HEK293 (cell line): ENCODE measurements at regions not wholly inside any gene's neighbourhood (a gene's known extent, or its start where the extent isn't known, plus 50 kb on each side); places are given as distances from the start of the nearest gene placed in this dataset.

Experiments used
- CTCF ChIA-PET: fragments of 350-600 bp; formaldehyde crosslinking; extraction: SDS; loops from one replicate; lab custom pipeline; 2021; ENCODE audit warnings: antibody characterized with exemption; lab: Yijun Ruan, JAX
- POLR2A ChIA-PET: fragments of 300-600 bp; formaldehyde crosslinking; extraction: SDS; loops from one replicate; lab custom pipeline; 2020; ENCODE audit warnings: antibody characterized with exemption, inconsistent platforms; lab: Yijun Ruan, JAX
- H3K27ac ChIP-seq: fragments of 200-500 bp; sonication (Bioruptor generic); 2 replicates; pipeline ENCODE4 v1.5.1; 2014; ENCODE audit warnings: low read depth, low read length, control low read depth, inconsistent platforms; ENCODE audit errors: extremely low read depth
- H3K36me3 ChIP-seq, 2 experiments: fragments of 200-500 bp in 1 of 2; sonication (Bioruptor generic) in 1 of 2; 1 replicate in 1 of 2; 2 replicates in 1 of 2; pipeline ENCODE4 v1.5.1; 2014 to 2017; ENCODE audit warnings: inconsistent platforms in 2 of 2, low read length in 2 of 2; ENCODE audit not compliant: control insufficient read depth in 2 of 2, insufficient read depth in 1 of 2
- H3K4me1 ChIP-seq: fragments of 200-500 bp; sonication (Bioruptor generic); 2 replicates; pipeline ENCODE4 v1.5.1; 2014; ENCODE audit warnings: mild to moderate bottlenecking, low read length, inconsistent platforms; ENCODE audit not compliant: control insufficient read depth, insufficient read depth
- H3K4me3 ChIP-seq: 2 replicates; pipeline ENCODE4 v1.5.1; 2011; ENCODE audit warnings: low read depth, mild to moderate bottlenecking, control low read depth, low read length, moderate library complexity
- H3K9me3 ChIP-seq: fragments of 200-500 bp; sonication (Bioruptor generic); 2 replicates; pipeline ENCODE4 v1.5.1; 2014; ENCODE audit warnings: low read depth, low read length, inconsistent platforms; ENCODE audit not compliant: control insufficient read depth, insufficient read depth
- GFI1B ChIP-seq: fragments of 450-650 bp; formaldehyde crosslinking; IDR thresholded peaks from 2 replicates; pipeline ENCODE4 v1.5.1; 2016; ENCODE audit warnings: missing biosample characterization, missing genetic modification characterization
- KLF7 ChIP-seq: fragments of 450-650 bp; formaldehyde crosslinking; IDR thresholded peaks from 2 replicates; pipeline ENCODE4 v1.5.1; 2016; ENCODE audit warnings: missing biosample characterization, missing genetic modification characterization, borderline replicate concordance
- REPIN1 ChIP-seq: fragments of 450-650 bp; formaldehyde crosslinking; IDR thresholded peaks from 2 replicates; pipeline ENCODE4 v1.5.1; 2017; ENCODE audit warnings: missing biosample characterization, missing genetic modification characterization, low read depth
- ZBTB8A ChIP-seq: fragments of 450-650 bp; formaldehyde crosslinking; IDR thresholded peaks from 2 replicates; pipeline ENCODE4 v1.5.1; 2016; ENCODE audit warnings: missing biosample characterization, missing genetic modification characterization
- ZFP3 ChIP-seq: fragments of 450-650 bp; formaldehyde crosslinking; IDR thresholded peaks from 2 replicates; pipeline ENCODE4 v1.5.1; 2016; ENCODE audit warnings: low read depth, missing biosample characterization, missing genetic modification characterization
- ZIC2 ChIP-seq: fragments of 450-650 bp; formaldehyde crosslinking; IDR thresholded peaks from 2 replicates; pipeline ENCODE4 v1.5.1; 2016; ENCODE audit warnings: missing biosample characterization, missing genetic modification characterization
- ZNF10 ChIP-seq: fragments of 450-650 bp; formaldehyde crosslinking; IDR thresholded peaks from 2 replicates; pipeline ENCODE4 v1.5.1; 2017; ENCODE audit warnings: missing biosample characterization, missing genetic modification characterization
- ZNF157 ChIP-seq: fragments of 450-650 bp; formaldehyde crosslinking; IDR thresholded peaks from 2 replicates; pipeline ENCODE4 v1.5.1; 2016; ENCODE audit warnings: missing biosample characterization, missing genetic modification characterization
- ZNF202 ChIP-seq: fragments of 450-650 bp; formaldehyde crosslinking; IDR thresholded peaks from 2 replicates; pipeline ENCODE4 v1.5.1; 2016; ENCODE audit warnings: missing biosample characterization, missing genetic modification characterization, borderline replicate concordance
- ZNF221 ChIP-seq: fragments of 450-650 bp; formaldehyde crosslinking; IDR thresholded peaks from 2 replicates; pipeline ENCODE4 v1.5.1; 2017; ENCODE audit warnings: missing biosample characterization, missing genetic modification characterization, borderline replicate concordance
- ZNF24 ChIP-seq: fragments of 450-650 bp; formaldehyde crosslinking; IDR thresholded peaks from 2 replicates; pipeline ENCODE4 v1.5.1; 2016; ENCODE audit warnings: missing biosample characterization, missing genetic modification characterization
- ZNF354C ChIP-seq: fragments of 450-650 bp; formaldehyde crosslinking; IDR thresholded peaks from 2 replicates; pipeline ENCODE4 v1.5.1; 2016; ENCODE audit warnings: missing biosample characterization, missing genetic modification characterization, low read depth, borderline replicate concordance
- ZNF433 ChIP-seq: fragments of 450-650 bp; formaldehyde crosslinking; IDR thresholded peaks from 2 replicates; pipeline ENCODE4 v1.5.1; 2016; ENCODE audit warnings: missing biosample characterization, missing genetic modification characterization, low read depth
- ZNF561 ChIP-seq: fragments of 450-650 bp; IDR thresholded peaks from 2 replicates; pipeline ENCODE4 v1.5.1; 2018; ENCODE audit warnings: missing biosample characterization, missing genetic modification characterization, borderline replicate concordance
- ZNF677 ChIP-seq: fragments of 450-650 bp; IDR thresholded peaks from 2 replicates; pipeline ENCODE4 v1.5.0; 2018; ENCODE audit warnings: missing biosample characterization, mild to moderate bottlenecking, missing genetic modification characterization, moderate library complexity
- ZNF776 ChIP-seq: fragments of 450-650 bp; formaldehyde crosslinking; IDR thresholded peaks from 2 replicates; pipeline ENCODE4 v1.5.0; 2017; ENCODE audit warnings: missing biosample characterization, missing genetic modification characterization, borderline replicate concordance
- ZNF837 ChIP-seq: fragments of 450-650 bp; formaldehyde crosslinking; IDR thresholded peaks from 2 replicates; pipeline ENCODE4 v1.5.1; 2016; ENCODE audit warnings: missing biosample characterization, missing genetic modification characterization
- ZNF843 ChIP-seq: fragments of 450-650 bp; formaldehyde crosslinking; IDR thresholded peaks from 2 replicates; pipeline ENCODE4 v1.5.1; 2016; ENCODE audit warnings: missing biosample characterization, missing genetic modification characterization
- TF ChIP-seq, protein P1 (sequence below): fragments of 450-650 bp; formaldehyde crosslinking; IDR thresholded peaks from 2 replicates; pipeline ENCODE4 v1.5.1; 2016; ENCODE audit warnings: missing biosample characterization, missing genetic modification characterization
- TF ChIP-seq, protein P2 (sequence below): fragments of 450-650 bp; formaldehyde crosslinking; IDR thresholded peaks from 2 replicates; pipeline ENCODE4 v1.5.1; 2017; ENCODE audit warnings: missing biosample characterization, missing genetic modification characterization
- TF ChIP-seq, protein P3 (sequence below): fragments of 450-650 bp; formaldehyde crosslinking; IDR thresholded peaks from 2 replicates; pipeline ENCODE4 v1.5.1; 2017; ENCODE audit warnings: missing biosample characterization, missing genetic modification characterization
- TF ChIP-seq, protein P4 (sequence below): fragments of 450-650 bp; formaldehyde crosslinking; IDR thresholded peaks from 2 replicates; pipeline ENCODE4 v1.5.1; 2017; ENCODE audit warnings: missing biosample characterization, missing genetic modification characterization
- TF ChIP-seq, protein P5 (sequence below): fragments of 450-650 bp; formaldehyde crosslinking; IDR thresholded peaks from 2 replicates; pipeline ENCODE4 v1.5.1; 2016; ENCODE audit warnings: missing biosample characterization, missing genetic modification characterization

DNA sequence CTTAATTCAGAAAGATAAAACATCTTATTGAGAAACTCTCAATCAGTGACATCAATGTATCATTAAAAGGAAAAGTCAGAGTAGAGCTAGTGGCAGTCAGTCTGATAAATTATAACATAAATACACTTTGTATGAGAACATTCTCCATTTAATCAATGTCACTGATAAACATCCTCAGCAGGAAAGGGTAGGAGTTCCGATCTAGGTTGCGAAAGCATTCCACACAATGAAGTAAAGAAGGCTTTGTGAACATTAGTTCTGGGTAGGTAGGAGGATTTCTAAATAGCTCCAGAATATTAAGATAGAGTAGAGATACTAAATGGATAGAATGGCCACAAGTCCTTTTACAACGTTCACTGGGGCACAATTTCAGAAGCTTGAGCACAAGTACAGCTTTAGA is 179.7 kb upstream of the MALRD1 start:
- Histone ChIP-seq H3K4me3 (no peak overlapping the region), H3K36me3 (no peaks in the 10 kb centered on the region), H3K4me1 (no peaks in the 10 kb centered on the region), H3K27ac (no peak overlapping the region), H3K9me3 (no peaks in the 10 kb centered on the region)
- CTCF ChIA-PET, result no interaction called here
- POLR2A ChIA-PET, result no interaction called here
- no peak for TF ChIP-seq ZNF776 (tag by site-specific recombination)
- no peak for TF ChIP-seq ZNF10 (tag by site-specific recombination)
- no peak for TF ChIP-seq KLF7 (tag by site-specific recombination)
- TF ChIP-seq, protein P1, sequence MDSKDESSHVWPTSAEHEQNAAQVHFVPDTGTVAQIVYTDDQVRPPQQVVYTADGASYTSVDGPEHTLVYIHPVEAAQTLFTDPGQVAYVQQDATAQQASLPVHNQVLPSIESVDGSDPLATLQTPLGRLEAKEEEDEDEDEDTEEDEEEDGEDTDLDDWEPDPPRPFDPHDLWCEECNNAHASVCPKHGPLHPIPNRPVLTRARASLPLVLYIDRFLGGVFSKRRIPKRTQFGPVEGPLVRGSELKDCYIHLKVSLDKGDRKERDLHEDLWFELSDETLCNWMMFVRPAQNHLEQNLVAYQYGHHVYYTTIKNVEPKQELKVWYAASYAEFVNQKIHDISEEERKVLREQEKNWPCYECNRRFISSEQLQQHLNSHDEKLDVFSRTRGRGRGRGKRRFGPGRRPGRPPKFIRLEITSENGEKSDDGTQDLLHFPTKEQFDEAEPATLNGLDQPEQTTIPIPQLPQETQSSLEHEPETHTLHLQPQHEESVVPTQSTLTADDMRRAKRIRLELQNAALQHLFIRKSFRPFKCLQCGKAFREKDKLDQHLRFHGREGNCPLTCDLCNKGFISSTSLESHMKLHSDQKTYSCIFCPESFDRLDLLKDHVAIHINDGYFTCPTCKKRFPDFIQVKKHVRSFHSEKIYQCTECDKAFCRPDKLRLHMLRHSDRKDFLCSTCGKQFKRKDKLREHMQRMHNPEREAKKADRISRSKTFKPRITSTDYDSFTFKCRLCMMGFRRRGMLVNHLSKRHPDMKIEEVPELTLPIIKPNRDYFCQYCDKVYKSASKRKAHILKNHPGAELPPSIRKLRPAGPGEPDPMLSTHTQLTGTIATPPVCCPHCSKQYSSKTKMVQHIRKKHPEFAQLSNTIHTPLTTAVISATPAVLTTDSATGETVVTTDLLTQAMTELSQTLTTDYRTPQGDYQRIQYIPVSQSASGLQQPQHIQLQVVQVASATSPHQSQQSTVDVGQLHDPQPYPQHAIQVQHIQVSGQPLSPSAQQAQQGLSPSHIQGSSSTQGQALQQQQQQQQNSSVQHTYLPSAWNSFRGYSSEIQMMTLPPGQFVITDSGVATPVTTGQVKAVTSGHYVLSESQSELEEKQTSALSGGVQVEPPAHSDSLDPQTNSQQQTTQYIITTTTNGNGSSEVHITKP (tag by site-specific recombination), result no peak
- TF ChIP-seq, protein P2, sequence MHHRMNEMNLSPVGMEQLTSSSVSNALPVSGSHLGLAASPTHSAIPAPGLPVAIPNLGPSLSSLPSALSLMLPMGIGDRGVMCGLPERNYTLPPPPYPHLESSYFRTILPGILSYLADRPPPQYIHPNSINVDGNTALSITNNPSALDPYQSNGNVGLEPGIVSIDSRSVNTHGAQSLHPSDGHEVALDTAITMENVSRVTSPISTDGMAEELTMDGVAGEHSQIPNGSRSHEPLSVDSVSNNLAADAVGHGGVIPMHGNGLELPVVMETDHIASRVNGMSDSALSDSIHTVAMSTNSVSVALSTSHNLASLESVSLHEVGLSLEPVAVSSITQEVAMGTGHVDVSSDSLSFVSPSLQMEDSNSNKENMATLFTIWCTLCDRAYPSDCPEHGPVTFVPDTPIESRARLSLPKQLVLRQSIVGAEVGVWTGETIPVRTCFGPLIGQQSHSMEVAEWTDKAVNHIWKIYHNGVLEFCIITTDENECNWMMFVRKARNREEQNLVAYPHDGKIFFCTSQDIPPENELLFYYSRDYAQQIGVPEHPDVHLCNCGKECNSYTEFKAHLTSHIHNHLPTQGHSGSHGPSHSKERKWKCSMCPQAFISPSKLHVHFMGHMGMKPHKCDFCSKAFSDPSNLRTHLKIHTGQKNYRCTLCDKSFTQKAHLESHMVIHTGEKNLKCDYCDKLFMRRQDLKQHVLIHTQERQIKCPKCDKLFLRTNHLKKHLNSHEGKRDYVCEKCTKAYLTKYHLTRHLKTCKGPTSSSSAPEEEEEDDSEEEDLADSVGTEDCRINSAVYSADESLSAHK (tag by site-specific recombination), result no peak
- TF ChIP-seq ZNF837 (tag by site-specific recombination), result no peak
- TF ChIP-seq, protein P3, sequence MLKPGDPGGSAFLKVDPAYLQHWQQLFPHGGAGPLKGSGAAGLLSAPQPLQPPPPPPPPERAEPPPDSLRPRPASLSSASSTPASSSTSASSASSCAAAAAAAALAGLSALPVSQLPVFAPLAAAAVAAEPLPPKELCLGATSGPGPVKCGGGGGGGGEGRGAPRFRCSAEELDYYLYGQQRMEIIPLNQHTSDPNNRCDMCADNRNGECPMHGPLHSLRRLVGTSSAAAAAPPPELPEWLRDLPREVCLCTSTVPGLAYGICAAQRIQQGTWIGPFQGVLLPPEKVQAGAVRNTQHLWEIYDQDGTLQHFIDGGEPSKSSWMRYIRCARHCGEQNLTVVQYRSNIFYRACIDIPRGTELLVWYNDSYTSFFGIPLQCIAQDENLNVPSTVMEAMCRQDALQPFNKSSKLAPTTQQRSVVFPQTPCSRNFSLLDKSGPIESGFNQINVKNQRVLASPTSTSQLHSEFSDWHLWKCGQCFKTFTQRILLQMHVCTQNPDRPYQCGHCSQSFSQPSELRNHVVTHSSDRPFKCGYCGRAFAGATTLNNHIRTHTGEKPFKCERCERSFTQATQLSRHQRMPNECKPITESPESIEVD (tag by site-specific recombination), result no peak
- TF ChIP-seq ZFP3 (tag by site-specific recombination), result no peak
- no peak for TF ChIP-seq ZNF677 (tag by site-specific recombination)
- no peak for TF ChIP-seq ZBTB8A (tag by site-specific recombination)
- no peak for TF ChIP-seq ZNF221 (tag by site-specific recombination)
- no peak for TF ChIP-seq ZIC2 (tag by site-specific recombination)
- no peak for TF ChIP-seq ZNF843 (tag by site-specific recombination)
- TF ChIP-seq ZNF157 (tag by site-specific recombination), result no peak
- TF ChIP-seq ZNF433 (tag by site-specific recombination), result no peak
- TF ChIP-seq, protein P4, sequence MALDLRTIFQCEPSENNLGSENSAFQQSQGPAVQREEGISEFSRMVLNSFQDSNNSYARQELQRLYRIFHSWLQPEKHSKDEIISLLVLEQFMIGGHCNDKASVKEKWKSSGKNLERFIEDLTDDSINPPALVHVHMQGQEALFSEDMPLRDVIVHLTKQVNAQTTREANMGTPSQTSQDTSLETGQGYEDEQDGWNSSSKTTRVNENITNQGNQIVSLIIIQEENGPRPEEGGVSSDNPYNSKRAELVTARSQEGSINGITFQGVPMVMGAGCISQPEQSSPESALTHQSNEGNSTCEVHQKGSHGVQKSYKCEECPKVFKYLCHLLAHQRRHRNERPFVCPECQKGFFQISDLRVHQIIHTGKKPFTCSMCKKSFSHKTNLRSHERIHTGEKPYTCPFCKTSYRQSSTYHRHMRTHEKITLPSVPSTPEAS (tag by site-specific recombination), result no peak

DNA sequence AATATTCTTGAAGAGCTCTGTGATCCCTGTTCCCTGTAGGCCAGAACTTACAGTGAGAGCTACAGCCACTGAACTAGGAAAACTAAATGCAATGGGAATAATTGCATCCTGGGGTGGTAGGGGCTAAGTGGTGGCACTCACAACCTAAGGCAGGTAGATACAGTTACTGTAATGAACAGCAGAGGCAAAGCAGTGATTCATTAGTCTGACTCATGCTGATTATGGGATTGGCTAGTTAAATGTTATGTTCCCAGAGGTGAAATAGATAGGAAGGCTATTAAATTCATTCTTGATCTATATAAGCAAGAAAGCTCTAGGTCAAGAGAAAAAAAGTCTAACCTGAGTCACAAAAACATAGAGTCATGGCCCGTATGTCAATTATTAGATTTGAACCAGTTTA is 173.1 kb upstream of the MALRD1 start:
- H3K27ac ChIP-seq, result no peak overlapping the region
- no peaks in the 10 kb centered on the region for H3K36me3 ChIP-seq
- POLR2A ChIA-PET, result no interaction called here
- H3K4me3 ChIP-seq, result no peak overlapping the region
- H3K4me1 ChIP-seq, result no peaks in the 10 kb centered on the region
- CTCF ChIA-PET, result no interaction called here
- no peaks in the 10 kb centered on the region for H3K9me3 ChIP-seq
- TF ChIP-seq, protein P3 (tag by site-specific recombination), result no peak
- no peak for TF ChIP-seq ZNF354C (tag by site-specific recombination)
- no peak for TF ChIP-seq ZNF561
- TF ChIP-seq REPIN1, result no peak
- TF ChIP-seq ZNF202 (tag by site-specific recombination), result no peak
- TF ChIP-seq, protein P5, sequence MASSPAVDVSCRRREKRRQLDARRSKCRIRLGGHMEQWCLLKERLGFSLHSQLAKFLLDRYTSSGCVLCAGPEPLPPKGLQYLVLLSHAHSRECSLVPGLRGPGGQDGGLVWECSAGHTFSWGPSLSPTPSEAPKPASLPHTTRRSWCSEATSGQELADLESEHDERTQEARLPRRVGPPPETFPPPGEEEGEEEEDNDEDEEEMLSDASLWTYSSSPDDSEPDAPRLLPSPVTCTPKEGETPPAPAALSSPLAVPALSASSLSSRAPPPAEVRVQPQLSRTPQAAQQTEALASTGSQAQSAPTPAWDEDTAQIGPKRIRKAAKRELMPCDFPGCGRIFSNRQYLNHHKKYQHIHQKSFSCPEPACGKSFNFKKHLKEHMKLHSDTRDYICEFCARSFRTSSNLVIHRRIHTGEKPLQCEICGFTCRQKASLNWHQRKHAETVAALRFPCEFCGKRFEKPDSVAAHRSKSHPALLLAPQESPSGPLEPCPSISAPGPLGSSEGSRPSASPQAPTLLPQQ, result no peak
- TF ChIP-seq ZNF24 (tag by site-specific recombination), result no peak
- no peak for TF ChIP-seq GFI1B (tag by site-specific recombination)
